Nephron progenitor cell (in vitro differentiated cells): ENCODE measurements at regions not wholly inside any gene's neighbourhood (a gene's known extent, or its start where the extent isn't known, plus 50 kb on each side); places are given as distances from the start of the nearest gene placed in this dataset.

ENCODE experiments used
- DNase-seq: peaks from one replicate; pipeline ENCODE4 v3.0.0; 2021
- H3K27ac Mint-ChIP-seq: 2 replicates; pipeline ENCODE4 v1.8.0; 2021; ENCODE audit warnings: mild to moderate bottlenecking, moderate library complexity, mixed read lengths
- H3K27me3 Mint-ChIP-seq: 2 replicates; pipeline ENCODE4 v1.8.0; 2021; ENCODE audit warnings: mild to moderate bottlenecking, low read depth, mixed read lengths; ENCODE audit not compliant: poor library complexity
- H3K36me3 Mint-ChIP-seq: 2 replicates; pipeline ENCODE4 v1.8.0; 2021; ENCODE audit warnings: low read depth, mixed read lengths
- H3K4me1 Mint-ChIP-seq: 2 replicates; pipeline ENCODE4 v1.8.0; 2021; ENCODE audit warnings: mixed read lengths
- H3K4me3 Mint-ChIP-seq: 2 replicates; pipeline ENCODE4 v1.8.0; 2021; ENCODE audit warnings: mild to moderate bottlenecking, moderate library complexity, mixed read lengths
- H3K9me3 Mint-ChIP-seq: 2 replicates; pipeline ENCODE4 v1.8.0; 2021; ENCODE audit warnings: mild to moderate bottlenecking, moderate library complexity, mixed read lengths
- CTCF ChIP-seq: fragments of 200-600 bp; sonication (generic); IDR thresholded peaks from 2 replicates; pipeline ENCODE4 v1.5.0; 2021; ENCODE audit warnings: antibody characterized with exemption

- DNase-seq: no peak
- peaks cover 21% of the 10 kb centered on the region for H3K4me1 Mint-ChIP-seq
- H3K27me3 Mint-ChIP-seq: no peaks in the 10 kb centered on the region
- H3K27ac Mint-ChIP-seq: no peak overlapping the region
- H3K36me3 Mint-ChIP-seq: no peaks in the 10 kb centered on the region
- no peak for TF ChIP-seq CTCF
- no peak overlapping the region for H3K4me3 Mint-ChIP-seq
- no peaks in the 10 kb centered on the region for H3K9me3 Mint-ChIP-seq
Measured at GRCh38 chr13:72201726-72202125, 334.7 kb upstream of the DACH1 start.

GRCh38 chr13:72199640-72200039, 332.6 kb upstream of the DACH1 start:
- H3K4me1 Mint-ChIP-seq: peaks cover 23% of the 10 kb centered on the region
- no peak for DNase-seq
- H3K27me3 Mint-ChIP-seq: no peaks in the 10 kb centered on the region
- no peak for TF ChIP-seq CTCF
- no peak overlapping the region for H3K27ac Mint-ChIP-seq
- H3K36me3 Mint-ChIP-seq: no peaks in the 10 kb centered on the region
- no peaks in the 10 kb centered on the region for H3K9me3 Mint-ChIP-seq
- H3K4me3 Mint-ChIP-seq: no peak overlapping the region

- Mint-ChIP-seq H3K36me3 (no peaks in the 10 kb centered on the region), H3K9me3 (no peaks in the 10 kb centered on the region), H3K27ac (no peak overlapping the region), H3K4me3 (no peak overlapping the region), H3K4me1 (peaks cover 25% of the 10 kb centered on the region), H3K27me3 (no peaks in the 10 kb centered on the region)
- DNase-seq: no peak
- no peak for TF ChIP-seq CTCF
Measured at GRCh38 chr13:72198967-72199560, 332.1 kb upstream of the DACH1 start.

GRCh38 chr13:72198042-72198441, 331.0 kb upstream of the DACH1 start:
- no peak overlapping the region for H3K4me3 Mint-ChIP-seq
- no peaks in the 10 kb centered on the region for H3K36me3 Mint-ChIP-seq
- H3K9me3 Mint-ChIP-seq: no peaks in the 10 kb centered on the region
- peaks cover 25% of the 10 kb centered on the region for H3K4me1 Mint-ChIP-seq
- DNase-seq: no peak
- TF ChIP-seq CTCF: no peak
- no peaks in the 10 kb centered on the region for H3K27me3 Mint-ChIP-seq
- H3K27ac Mint-ChIP-seq: no peak overlapping the region

- Mint-ChIP-seq H3K27ac (no peak overlapping the region), H3K4me3 (no peak overlapping the region), H3K4me1 (peaks cover 25% of the 10 kb centered on the region), H3K9me3 (no peaks in the 10 kb centered on the region), H3K36me3 (no peaks in the 10 kb centered on the region), H3K27me3 (no peaks in the 10 kb centered on the region)
- TF ChIP-seq CTCF: no peak
- DNase-seq: no peak
Measured at GRCh38 chr13:72195044-72195704, 328.2 kb upstream of the DACH1 start.

- no peak for DNase-seq
- Mint-ChIP-seq H3K27ac (no peak overlapping the region), H3K9me3 (no peaks in the 10 kb centered on the region), H3K36me3 (no peaks in the 10 kb centered on the region), H3K4me3 (no peak overlapping the region), H3K4me1 (peaks cover 22% of the 10 kb centered on the region), H3K27me3 (no peaks in the 10 kb centered on the region)
- no peak for TF ChIP-seq CTCF
Measured at GRCh38 chr13:72194523-72194922, 327.5 kb upstream of the DACH1 start.
